ENCODE measurements at regions not wholly inside any gene's neighbourhood (a gene's known extent, or its start where the extent isn't known, plus 50 kb on each side); places are given as distances from the start of the nearest gene placed in this dataset.
"Not testable (repeated sequence)": the region's sequence is repeated elsewhere in the genome, so short reads cannot be mapped to it uniquely, and the experiment has no call there.

GRCh38 chr16:29197494-29198100 is 208.9 kb downstream of the NPIPB11 start:
- DNase-seq: not testable (repeated sequence)

DNA sequence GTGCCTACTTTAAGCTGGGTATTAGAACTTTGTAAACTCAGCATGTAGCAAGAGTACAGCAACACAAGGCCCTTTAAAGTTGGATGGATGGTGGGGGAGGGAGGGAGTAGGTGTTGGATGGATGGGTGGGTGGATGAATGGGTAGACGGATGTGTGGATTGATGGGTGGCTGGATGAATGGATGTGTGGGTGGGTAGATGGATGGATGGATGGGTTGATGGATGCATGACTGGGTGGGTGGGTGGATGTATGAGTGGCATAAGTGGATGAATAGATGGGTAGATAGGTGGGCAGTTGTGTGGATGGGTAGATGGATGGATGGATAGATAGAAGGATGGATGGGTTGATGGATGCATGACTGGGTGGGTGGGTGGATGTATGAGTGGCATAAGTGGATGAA is 209.8 kb downstream of the NPIPB11 start:
- DNase-seq: not testable (repeated sequence)

GRCh38 chr16:29195116-29195872 is 210.4 kb downstream of the LAT start:
- not testable (repeated sequence) for DNase-seq

DNA sequence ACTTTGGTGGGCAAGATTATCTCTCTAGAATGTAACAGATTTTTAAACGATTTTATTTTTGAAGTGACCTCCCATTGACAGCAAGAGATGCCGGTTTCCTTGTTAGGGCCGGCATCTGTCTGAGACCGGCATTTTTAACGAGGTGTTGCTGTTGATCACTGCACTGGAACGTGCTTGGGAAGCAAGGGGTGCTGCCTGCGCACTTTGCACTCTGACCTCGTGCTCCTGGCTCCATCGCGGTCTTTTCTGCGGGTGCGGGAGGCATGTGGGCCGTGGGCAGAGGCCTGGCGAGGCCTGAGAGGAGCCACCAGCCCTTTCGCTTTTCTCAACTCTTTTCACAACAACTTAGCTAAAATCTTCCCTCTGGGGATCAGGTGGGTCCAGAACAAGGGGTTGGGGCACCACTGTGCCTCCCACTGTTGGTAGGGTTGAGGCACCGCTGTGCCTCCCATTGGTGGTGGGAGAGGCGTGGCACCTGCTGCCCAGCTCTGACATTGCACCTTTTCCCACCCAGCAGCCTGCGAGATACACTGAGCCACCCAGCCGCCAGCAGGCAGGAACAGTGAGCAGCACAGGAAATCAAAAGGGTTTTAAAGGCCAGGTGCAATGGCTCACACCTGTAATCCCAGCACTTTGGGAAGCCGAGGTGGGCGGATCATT is 209.5 kb downstream of the LAT start:
- not testable (repeated sequence) for DNase-seq

- DNase-seq: not testable (repeated sequence)
Observed at GRCh38 chr16:29193634-29194033, 208.8 kb downstream of the LAT start.

GRCh38 chr16:29193248-29193574 is 208.4 kb downstream of the LAT start:
- not testable (repeated sequence) for DNase-seq

GRCh38 chr16:29192329-29193247 is 207.7 kb downstream of the LAT start:
- no peak for DNase-seq

GRCh38 chr16:29191636-29192180 is 206.9 kb downstream of the LAT start:
- not testable (repeated sequence) for DNase-seq

GRCh38 chr16:29190553-29191431 is 205.9 kb downstream of the LAT start:
- DNase-seq: peak in 2 of 3 experiments; percentile 14 to 54

DNA sequence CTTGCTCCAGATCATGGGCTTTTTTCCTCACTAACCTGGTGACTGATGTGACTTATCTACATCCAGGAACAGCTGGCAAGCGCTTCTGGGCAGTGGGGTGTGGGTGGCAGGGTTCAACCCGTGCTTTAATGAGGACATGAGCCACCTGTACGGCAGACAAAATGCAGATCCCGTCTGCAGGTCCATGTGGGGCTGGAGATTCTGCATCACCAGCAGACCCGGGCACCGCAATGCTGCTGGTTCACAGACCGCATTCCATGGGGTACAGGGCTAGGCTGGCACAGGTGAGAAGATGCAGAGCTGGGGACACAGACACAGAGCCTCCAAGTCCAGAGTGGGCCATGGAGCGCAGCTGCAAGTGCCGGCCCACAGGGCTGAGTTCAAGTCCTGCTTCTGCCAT is 204.0 kb downstream of the LAT start:
- DNase-seq: not testable (repeated sequence)

GRCh38 chr16:29186306-29187220 is 201.7 kb downstream of the LAT start:
- not testable (repeated sequence) for DNase-seq

GRCh38 chr16:29185872-29186271 is 201.0 kb downstream of the LAT start:
- not testable (repeated sequence) for DNase-seq

- DNase-seq: not testable (repeated sequence)
Observed at GRCh38 chr16:29184738-29185438, 200.0 kb downstream of the LAT start.

DNA sequence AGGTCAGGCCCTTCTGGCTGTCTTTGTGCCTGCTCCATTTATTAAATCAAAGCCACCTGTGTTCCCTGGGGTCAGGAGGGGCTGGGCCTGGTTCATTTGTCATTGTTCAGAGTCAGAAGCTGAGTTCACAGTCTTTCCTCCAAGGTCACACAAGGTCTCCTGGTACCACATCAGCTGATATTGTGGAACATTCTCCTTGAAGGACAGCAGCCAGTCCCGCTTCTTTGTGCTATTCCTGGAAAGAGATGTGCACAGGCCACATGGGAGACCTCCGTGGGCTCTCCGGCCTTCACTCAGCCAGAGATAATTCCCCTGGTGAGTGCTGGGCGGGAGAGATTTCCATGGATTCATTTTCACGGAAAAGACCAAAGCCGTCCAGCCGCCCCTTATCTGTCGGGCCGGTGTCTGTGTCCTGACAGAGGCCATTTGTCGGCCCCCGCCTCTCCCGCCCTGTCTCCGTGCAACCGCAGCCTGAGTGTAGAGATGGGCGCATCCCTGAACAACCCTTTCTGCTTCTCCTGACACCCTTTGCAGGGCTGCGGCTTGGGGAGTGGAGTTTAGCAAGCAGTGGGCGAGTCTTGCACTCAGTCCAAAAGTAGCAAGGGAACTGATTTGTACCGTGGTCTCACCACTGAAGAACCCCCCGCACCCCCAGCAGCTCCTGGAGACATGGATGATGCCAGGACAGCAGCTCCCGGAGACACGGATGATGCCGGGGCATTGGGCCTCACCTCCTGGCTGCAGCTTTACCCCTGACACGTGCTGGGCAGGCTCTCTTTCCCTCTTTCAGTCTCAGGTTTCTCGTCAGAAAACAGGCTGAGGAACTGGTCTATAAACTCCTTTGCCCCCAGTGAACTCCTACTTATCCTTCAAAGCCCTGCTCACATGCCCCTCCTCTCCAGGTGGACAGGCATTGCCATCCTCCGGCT is 198.4 kb downstream of the LAT start:
- DNase-seq: not testable (repeated sequence)

GRCh38 chr16:29182501-29182900 is 197.6 kb downstream of the LAT start:
- no peak for DNase-seq

GRCh38 chr16:29181921-29182411 is 197.1 kb downstream of the LAT start:
- DNase-seq: not testable (repeated sequence)

DNA sequence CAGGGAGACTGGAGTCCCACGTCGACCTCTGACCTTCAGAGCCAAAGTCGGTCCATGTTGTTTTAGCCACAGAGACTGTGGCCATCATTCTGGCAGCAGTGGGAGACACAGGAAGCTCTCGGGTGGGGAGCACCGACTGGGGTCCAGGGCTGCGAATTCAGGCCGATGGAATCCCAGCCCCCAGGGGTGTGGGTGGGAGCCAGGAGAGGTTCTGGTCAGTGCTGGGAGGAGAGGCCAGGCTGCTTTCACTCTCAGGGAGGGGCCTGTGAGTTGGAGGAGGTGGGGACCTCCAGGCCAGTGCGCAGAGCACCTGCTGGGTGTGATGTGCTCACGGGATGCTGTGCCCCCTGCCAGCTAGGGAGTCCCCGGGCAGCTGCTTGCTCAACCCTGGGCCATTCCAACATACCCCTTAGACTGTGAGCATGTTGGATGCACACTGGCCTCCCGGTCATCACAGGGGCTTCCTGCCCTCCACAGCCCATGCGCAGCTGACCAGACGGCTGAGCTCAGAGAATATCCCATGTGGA is 196.5 kb downstream of the LAT start:
- not testable (repeated sequence) for DNase-seq

- not testable (repeated sequence) for DNase-seq
Observed at GRCh38 chr16:29180206-29180600, 195.4 kb downstream of the LAT start.

Data from NCI-H1417 (cell line).